ENCODE measurements at regions not wholly inside any gene's neighbourhood (a gene's known extent, or its start where the extent isn't known, plus 50 kb on each side); places are given as distances from the start of the nearest gene placed in this dataset.

DNA sequence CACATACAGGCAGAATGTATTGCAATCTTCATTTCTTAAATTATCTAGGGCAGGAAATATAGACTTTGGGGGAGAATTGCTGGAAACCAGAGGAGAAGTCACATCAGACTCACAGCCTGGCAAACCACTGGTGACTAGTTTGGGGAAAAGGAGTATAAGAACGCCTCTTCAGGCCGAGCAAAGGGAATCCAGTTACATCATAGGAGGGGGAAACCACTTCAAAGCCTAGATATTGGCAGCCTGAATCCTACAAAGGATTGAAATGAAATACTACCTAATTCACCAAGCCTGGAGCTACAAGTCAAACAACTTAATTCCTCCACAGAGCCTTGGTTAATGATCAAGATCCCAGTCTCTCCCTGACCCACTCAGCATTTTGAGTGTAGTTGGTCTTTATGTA, 121.7 kb downstream of the SLC30A10 start:
- Histone ChIP-seq H3K27me3 (ENCODE audit: control insufficient read depth, insufficient read depth, low read length) (no peaks in the 10 kb centered on the region), H3K27ac (ENCODE audit: low read depth, low read length) (no peak overlapping the region), H3K4me3 (ENCODE audit: low read depth, low read length) (no peak overlapping the region), H3K9me3 (ENCODE audit: control insufficient read depth, insufficient read depth, low read length) (no peaks in the 10 kb centered on the region), H3K4me1 (ENCODE audit: control insufficient read depth, insufficient read depth, low read length) (no peaks in the 10 kb centered on the region), H3K36me3 (ENCODE audit: control insufficient read depth, insufficient read depth, low read length) (no peaks in the 10 kb centered on the region)
- WGBS (ENCODE audit: insufficient coverage), result no CpG with 5 or more reads among the region's 2 CpGs
- no peak for DNase-seq (ENCODE audit: low read depth in 4 of 6, low spot score in 6 of 6)

DNA sequence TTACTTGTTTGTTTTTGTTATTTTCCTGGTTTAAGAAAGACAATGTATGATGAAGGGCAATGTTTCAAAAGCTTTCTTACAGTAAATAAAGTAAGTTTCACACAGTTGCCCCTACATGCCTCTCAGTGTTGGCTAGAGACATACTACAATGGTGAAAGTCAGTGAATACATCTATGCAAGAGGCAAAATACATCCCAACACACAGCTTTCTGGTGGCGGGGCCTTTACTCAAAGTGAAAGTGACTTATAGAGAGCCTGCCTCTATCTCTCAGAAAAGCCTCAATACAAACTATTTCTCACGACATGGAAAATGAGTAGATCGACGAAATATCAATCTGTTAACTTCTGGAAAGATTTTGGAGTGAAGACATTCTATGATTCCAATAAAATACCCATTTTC, 122.3 kb downstream of the SLC30A10 start:
- Histone ChIP-seq H3K4me3 (ENCODE audit: low read depth, low read length) (no peak overlapping the region), H3K27ac (ENCODE audit: low read depth, low read length) (no peak overlapping the region), H3K9me3 (ENCODE audit: control insufficient read depth, insufficient read depth, low read length) (no peaks in the 10 kb centered on the region), H3K36me3 (ENCODE audit: control insufficient read depth, insufficient read depth, low read length) (no peaks in the 10 kb centered on the region), H3K4me1 (ENCODE audit: control insufficient read depth, insufficient read depth, low read length) (no peaks in the 10 kb centered on the region), H3K27me3 (ENCODE audit: control insufficient read depth, insufficient read depth, low read length) (no peaks in the 10 kb centered on the region)
- no peak for DNase-seq (ENCODE audit: low read depth in 4 of 6, low spot score in 6 of 6)
- no CpG with 5 or more reads among the region's 4 CpGs for WGBS (ENCODE audit: insufficient coverage)

DNA sequence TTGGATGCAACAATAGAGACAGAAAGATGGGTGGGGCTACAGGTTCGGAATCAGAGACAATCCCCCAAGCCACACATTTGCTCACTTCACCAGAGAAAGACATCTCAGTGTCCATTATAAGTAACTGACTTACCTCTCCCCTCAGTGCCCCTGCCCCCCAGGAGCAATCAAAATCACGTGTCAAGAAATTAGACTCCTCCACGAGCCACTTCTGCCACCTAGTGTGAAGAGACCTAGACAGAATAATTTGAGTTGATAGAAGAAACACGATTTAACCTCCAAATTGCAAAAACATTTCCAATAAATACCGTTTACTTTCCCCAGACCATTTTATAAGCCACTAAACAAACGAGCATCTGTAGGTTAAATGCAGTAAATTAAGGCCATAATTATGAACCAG, 123.2 kb downstream of the SLC30A10 start:
- WGBS (ENCODE audit: insufficient coverage), result no CpG with 5 or more reads among the region's 6 CpGs
- no peak for DNase-seq (ENCODE audit: low read depth in 4 of 6, low spot score in 6 of 6)
- no peaks in the 10 kb centered on the region for H3K27me3 ChIP-seq (ENCODE audit: control insufficient read depth, insufficient read depth, low read length)
- H3K4me1 ChIP-seq (ENCODE audit: control insufficient read depth, insufficient read depth, low read length), result no peaks in the 10 kb centered on the region
- no peaks in the 10 kb centered on the region for H3K36me3 ChIP-seq (ENCODE audit: control insufficient read depth, insufficient read depth, low read length)
- H3K27ac ChIP-seq (ENCODE audit: low read depth, low read length), result no peak overlapping the region
- no peaks in the 10 kb centered on the region for H3K9me3 ChIP-seq (ENCODE audit: control insufficient read depth, insufficient read depth, low read length)
- H3K4me3 ChIP-seq (ENCODE audit: low read depth, low read length), result no peak overlapping the region

DNA sequence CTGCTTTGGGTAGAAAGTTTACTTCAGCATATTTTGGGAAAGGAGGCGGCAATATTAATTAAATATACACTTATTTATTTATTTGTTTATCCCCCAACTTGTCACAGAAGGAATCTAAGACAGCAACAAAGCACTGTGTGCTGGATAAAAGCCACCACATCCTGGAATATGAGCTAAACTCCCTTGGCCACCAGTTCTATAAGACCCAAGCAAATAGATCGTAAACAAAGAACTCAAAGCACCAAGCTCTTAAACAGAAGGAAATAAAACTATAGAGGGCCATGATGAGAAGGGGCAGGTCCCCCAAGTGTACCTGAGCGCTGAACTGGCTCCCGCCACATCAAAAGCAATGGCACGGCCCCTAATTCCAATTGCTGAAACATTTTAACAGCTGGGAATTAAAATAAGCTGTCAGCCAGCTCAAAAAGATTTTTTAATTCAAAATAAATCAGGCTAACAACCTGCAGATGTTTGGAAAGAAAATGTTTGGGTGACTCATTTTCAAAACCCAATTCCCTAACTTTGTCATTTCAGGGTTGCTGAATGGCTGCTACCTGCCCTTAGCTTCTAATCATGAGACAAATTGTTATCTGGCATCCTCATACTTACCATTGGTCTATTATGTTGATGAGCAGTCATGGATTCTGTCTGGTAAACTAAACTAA, 127.1 kb downstream of the SLC30A10 start:
- Histone ChIP-seq H3K27me3 (ENCODE audit: control insufficient read depth, insufficient read depth, low read length) (no peaks in the 10 kb centered on the region), H3K4me3 (ENCODE audit: low read depth, low read length) (no peak overlapping the region), H3K9me3 (ENCODE audit: control insufficient read depth, insufficient read depth, low read length) (no peaks in the 10 kb centered on the region), H3K27ac (ENCODE audit: low read depth, low read length) (no peak overlapping the region), H3K36me3 (ENCODE audit: control insufficient read depth, insufficient read depth, low read length) (no peaks in the 10 kb centered on the region), H3K4me1 (ENCODE audit: control insufficient read depth, insufficient read depth, low read length) (no peaks in the 10 kb centered on the region)
- 100% methylated on average over 1 of the region's 5 CpGs for WGBS (ENCODE audit: insufficient coverage)
- no peak for DNase-seq (ENCODE audit: low read depth in 4 of 6, low spot score in 6 of 6)

DNA sequence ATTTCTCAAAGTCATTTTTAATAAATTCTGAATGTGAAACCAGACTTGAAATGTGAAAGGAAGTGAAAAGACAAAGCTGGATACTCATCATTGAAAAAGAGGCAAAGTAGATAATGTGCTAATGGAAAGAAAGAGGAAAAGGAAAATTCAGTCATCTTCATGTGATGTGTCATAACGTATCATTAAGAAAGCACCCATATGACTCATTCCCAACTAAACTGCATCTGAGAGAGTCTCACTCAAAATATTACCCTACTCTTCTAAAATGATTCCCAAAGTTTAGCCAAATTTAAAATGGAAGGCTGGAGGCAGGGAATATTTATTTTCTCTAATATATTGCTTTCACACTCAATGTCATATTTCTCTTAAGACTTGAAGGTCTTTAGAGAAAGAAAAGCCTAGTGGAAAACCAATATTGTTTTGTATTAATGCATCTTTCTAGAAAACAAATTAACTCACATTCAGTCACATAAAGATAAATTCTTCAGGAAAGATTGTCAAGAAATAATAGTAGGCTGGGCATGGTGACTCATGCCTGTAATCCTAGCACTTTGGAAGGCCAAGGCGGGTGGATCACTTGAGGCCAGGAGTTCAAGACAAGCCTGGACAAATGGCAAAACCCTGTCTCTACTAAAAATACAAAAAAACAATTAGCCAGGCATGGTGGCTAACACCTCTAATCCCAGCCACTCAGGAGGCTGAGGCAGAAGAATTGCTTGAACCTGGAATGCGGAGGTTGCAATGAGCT, 129.9 kb downstream of the SLC30A10 start:
- H3K4me3 ChIP-seq (ENCODE audit: low read depth, low read length), result no peak overlapping the region
- DNase-seq (ENCODE audit: low read depth in 4 of 6, low spot score in 6 of 6), result no peak
- no CpG with 5 or more reads among the region's 3 CpGs for WGBS (ENCODE audit: insufficient coverage)
- H3K27ac ChIP-seq (ENCODE audit: low read depth, low read length), result no peak overlapping the region
- H3K27me3 ChIP-seq (ENCODE audit: control insufficient read depth, insufficient read depth, low read length), result no peaks in the 10 kb centered on the region
- peaks cover 3% of the 10 kb centered on the region for H3K4me1 ChIP-seq (ENCODE audit: control insufficient read depth, insufficient read depth, low read length)
- no peaks in the 10 kb centered on the region for H3K9me3 ChIP-seq (ENCODE audit: control insufficient read depth, insufficient read depth, low read length)
- no peaks in the 10 kb centered on the region for H3K36me3 ChIP-seq (ENCODE audit: control insufficient read depth, insufficient read depth, low read length)

DNA sequence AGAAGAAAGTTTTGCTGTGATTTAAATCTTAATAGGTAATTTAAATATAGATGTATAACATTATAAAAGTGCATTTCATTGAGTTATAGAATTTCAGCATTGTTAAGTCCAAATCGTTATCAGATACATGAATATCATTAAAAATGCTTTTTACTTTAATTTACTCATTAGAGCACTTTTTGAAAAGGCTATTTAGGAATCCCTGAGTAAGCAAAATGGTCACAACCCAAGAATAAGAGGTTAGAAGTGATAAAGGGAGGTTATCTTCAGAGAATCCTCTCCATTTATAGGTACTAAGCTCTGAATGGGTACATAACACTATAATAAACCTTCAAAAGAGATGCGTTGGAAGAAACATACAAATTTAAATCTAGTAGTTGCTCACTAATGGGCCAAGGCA, 130.7 kb downstream of the SLC30A10 start:
- Histone ChIP-seq H3K9me3 (ENCODE audit: control insufficient read depth, insufficient read depth, low read length) (no peaks in the 10 kb centered on the region), H3K27me3 (ENCODE audit: control insufficient read depth, insufficient read depth, low read length) (no peaks in the 10 kb centered on the region), H3K4me3 (ENCODE audit: low read depth, low read length) (no peak overlapping the region), H3K27ac (ENCODE audit: low read depth, low read length) (no peak overlapping the region), H3K4me1 (ENCODE audit: control insufficient read depth, insufficient read depth, low read length) (peaks cover 3% of the 10 kb centered on the region), H3K36me3 (ENCODE audit: control insufficient read depth, insufficient read depth, low read length) (no peaks in the 10 kb centered on the region)
- DNase-seq (ENCODE audit: low read depth in 4 of 6, low spot score in 6 of 6), result no peak
- WGBS (ENCODE audit: insufficient coverage), result no CpG with 5 or more reads among the region's 2 CpGs

DNA sequence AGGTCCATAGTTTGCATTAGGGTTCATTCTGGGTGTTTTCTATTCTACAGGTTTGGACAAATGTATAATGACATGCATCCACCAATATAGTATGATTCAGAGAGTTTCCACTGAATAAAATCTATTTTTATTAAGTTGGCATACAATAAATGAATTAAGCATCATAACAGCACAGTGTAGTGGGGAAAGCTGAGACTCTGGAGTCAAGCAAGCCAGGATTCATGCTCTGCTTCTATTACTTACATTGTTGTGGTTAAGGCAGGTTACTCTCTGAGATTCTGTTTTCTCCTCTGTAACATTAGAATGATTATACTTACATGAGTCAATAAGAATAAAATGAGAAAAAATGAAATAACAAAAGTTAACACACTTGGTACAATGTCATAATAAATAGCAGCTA, 131.3 kb downstream of the SLC30A10 start:
- no peaks in the 10 kb centered on the region for H3K9me3 ChIP-seq (ENCODE audit: control insufficient read depth, insufficient read depth, low read length)
- H3K4me3 ChIP-seq (ENCODE audit: low read depth, low read length), result no peak overlapping the region
- H3K4me1 ChIP-seq (ENCODE audit: control insufficient read depth, insufficient read depth, low read length), result peaks cover 3% of the 10 kb centered on the region
- no peak overlapping the region for H3K27ac ChIP-seq (ENCODE audit: low read depth, low read length)
- H3K36me3 ChIP-seq (ENCODE audit: control insufficient read depth, insufficient read depth, low read length), result no peaks in the 10 kb centered on the region
- no peaks in the 10 kb centered on the region for H3K27me3 ChIP-seq (ENCODE audit: control insufficient read depth, insufficient read depth, low read length)
- DNase-seq (ENCODE audit: low read depth in 4 of 6, low spot score in 6 of 6), result no peak

DNA sequence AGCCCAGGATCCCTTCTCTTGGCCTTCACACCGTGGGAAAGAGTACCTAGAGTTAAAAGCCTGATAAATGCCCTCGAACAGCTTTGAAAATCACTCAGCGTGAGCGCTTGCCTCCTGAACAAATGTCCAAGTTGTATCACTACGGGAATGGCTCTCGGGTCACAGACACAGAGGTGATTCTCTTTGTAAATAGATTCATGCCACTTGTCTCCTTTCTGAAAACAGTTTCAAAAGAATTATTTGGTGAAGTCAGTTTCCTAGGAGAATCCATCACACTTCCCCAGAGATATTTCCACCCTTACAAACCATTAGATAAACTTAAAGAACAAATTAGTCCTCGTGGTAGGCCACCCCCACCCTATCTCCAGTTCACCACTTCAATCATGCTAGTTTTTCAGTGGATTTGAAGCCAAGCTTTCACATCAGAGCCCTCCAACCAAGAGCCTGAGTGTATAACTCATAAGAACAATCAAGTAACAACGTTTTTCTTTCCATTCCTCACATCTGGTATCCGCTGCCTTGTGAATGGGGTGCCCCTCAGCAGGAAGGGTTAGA, 132.9 kb downstream of the SLC30A10 start:
- H3K4me1 ChIP-seq (ENCODE audit: control insufficient read depth, insufficient read depth, low read length), result peaks cover 3% of the 10 kb centered on the region
- peak in 2 of 6 donors; percentile 27 to 56 for DNase-seq (ENCODE audit: low read depth in 4 of 6, low spot score in 6 of 6)
- 23% methylated on average over 6 of the region's 9 CpGs for WGBS (ENCODE audit: insufficient coverage)
- H3K9me3 ChIP-seq (ENCODE audit: control insufficient read depth, insufficient read depth, low read length), result no peaks in the 10 kb centered on the region
- H3K36me3 ChIP-seq (ENCODE audit: control insufficient read depth, insufficient read depth, low read length), result no peaks in the 10 kb centered on the region
- H3K27ac ChIP-seq (ENCODE audit: low read depth, low read length), result peak overlapping the region; percentile 33
- H3K27me3 ChIP-seq (ENCODE audit: control insufficient read depth, insufficient read depth, low read length), result no peaks in the 10 kb centered on the region
- no peak overlapping the region for H3K4me3 ChIP-seq (ENCODE audit: low read depth, low read length)

DNA sequence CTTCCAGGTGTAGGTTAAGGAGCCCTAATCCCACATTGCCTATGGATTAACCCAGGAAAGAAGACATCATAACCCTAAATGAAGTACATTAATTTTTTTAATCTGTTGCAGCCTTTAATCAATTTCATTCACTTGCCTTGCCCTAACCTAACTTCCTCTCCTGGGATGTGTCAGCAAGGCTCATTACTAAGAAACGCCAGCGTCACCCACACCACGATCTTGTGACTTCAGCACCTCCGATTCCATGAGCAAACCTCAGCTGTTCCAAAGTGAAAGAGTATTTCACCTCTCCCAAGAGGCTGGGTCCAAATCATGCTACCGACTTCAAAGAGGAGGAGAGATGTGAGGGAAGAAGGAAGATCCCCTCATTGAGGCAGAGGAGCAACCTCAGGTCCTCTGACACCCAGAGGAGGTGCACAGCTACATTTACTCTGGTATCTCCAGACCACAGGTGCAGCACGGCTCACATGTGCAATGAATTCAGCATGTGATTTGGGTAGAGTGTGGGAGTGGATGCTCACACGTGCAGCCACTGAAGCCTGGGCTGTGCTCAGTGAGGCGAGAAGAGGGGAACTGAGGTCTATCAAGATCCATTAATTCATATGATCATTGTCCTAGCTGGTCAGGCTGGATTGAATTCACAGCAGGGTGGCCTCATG, 134.1 kb downstream of the SLC30A10 start:
- H3K4me1 ChIP-seq (ENCODE audit: control insufficient read depth, insufficient read depth, low read length), result peaks cover 3% of the 10 kb centered on the region

More for the DNA sequence above, 134.1 kb downstream of the SLC30A10 start:
- no peaks in the 10 kb centered on the region for H3K36me3 ChIP-seq (ENCODE audit: control insufficient read depth, insufficient read depth, low read length)
- no peaks in the 10 kb centered on the region for H3K27me3 ChIP-seq (ENCODE audit: control insufficient read depth, insufficient read depth, low read length)
- WGBS (ENCODE audit: insufficient coverage), result 70% methylated on average over 3 of the region's 8 CpGs
- no peak for DNase-seq (ENCODE audit: low read depth in 4 of 6, low spot score in 6 of 6)
- no peak overlapping the region for H3K4me3 ChIP-seq (ENCODE audit: low read depth, low read length)
- no peak overlapping the region for H3K27ac ChIP-seq (ENCODE audit: low read depth, low read length)
- no peaks in the 10 kb centered on the region for H3K9me3 ChIP-seq (ENCODE audit: control insufficient read depth, insufficient read depth, low read length)
